ENCODE measurements at regions not wholly inside any gene's neighbourhood (a gene's known extent, or its start where the extent isn't known, plus 50 kb on each side); places are given as distances from the start of the nearest gene placed in this dataset.

DNA sequence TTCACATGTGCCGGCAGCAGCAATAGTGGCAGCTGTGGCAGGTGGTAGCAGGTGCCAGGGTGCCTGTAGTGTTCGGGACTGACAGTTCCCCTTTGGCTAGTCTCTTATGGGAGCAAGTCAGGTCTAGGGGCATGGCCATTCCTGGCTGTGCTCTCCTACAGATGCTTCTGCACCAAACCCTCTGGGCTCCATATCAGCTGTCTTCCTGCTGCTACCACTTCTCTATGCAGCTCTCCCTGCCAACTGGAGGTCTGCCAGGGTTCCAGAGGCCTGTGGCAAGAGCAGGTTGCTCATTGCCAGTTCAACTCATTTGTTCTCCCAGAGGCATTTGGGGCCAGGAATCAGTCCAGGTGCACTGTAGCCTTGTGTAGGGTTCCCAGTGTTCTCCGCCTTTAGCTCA lies 473.7 kb downstream of the JRKL start:
- TF ChIP-seq, protein P1, sequence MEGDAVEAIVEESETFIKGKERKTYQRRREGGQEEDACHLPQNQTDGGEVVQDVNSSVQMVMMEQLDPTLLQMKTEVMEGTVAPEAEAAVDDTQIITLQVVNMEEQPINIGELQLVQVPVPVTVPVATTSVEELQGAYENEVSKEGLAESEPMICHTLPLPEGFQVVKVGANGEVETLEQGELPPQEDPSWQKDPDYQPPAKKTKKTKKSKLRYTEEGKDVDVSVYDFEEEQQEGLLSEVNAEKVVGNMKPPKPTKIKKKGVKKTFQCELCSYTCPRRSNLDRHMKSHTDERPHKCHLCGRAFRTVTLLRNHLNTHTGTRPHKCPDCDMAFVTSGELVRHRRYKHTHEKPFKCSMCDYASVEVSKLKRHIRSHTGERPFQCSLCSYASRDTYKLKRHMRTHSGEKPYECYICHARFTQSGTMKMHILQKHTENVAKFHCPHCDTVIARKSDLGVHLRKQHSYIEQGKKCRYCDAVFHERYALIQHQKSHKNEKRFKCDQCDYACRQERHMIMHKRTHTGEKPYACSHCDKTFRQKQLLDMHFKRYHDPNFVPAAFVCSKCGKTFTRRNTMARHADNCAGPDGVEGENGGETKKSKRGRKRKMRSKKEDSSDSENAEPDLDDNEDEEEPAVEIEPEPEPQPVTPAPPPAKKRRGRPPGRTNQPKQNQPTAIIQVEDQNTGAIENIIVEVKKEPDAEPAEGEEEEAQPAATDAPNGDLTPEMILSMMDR (optimal IDR thresholded peaks at IDR 0.05 in 1 of 3, IDR thresholded peaks at IDR 0.05 in 1 of 3, conservative IDR thresholded peaks at IDR 0.05 in 1 of 3; ENCODE audit: extremely low read depth in 1 of 3, insufficient read depth in 2 of 3, low read length in 3 of 3), result no peak
- TF ChIP-seq EZH2 (IDR thresholded peaks at IDR 0.05; ENCODE audit: low read length), result no peak
